Caco-2 (cell line): ENCODE measurements at regions not wholly inside any gene's neighbourhood (a gene's known extent, or its start where the extent isn't known, plus 50 kb on each side); places are given as distances from the start of the nearest gene placed in this dataset.

Experiments
- BruUV-seq: library from RNA; stranded (reverse); fragments of 400-500 nt; replicated peaks from 2 replicates; lab custom pipeline; 2021; lab: Mats Ljungman, UMichigan
- CTCF ChIA-PET: fragments of 300-600 bp; sonication (Branson Sonifier 250); formaldehyde crosslinking; loops from one replicate; lab custom pipeline; 2022; ENCODE audit warnings: antibody characterized with exemption; lab: Charles Lee
- POLR2A ChIA-PET: fragments of 300-600 bp; sonication (Branson Sonifier 250); formaldehyde crosslinking; loops from one replicate; lab custom pipeline; 2022; ENCODE audit warnings: antibody characterized with exemption; lab: Charles Lee
- DNase-seq, 2 experiments: peaks; one replicate each; pipeline versions ENCODE4 v3.0.0 to v3.0.0-alpha.2; 2020 to 2022
- H3K27me3 ChIP-seq: replicated peaks from 2 replicates; pipeline ENCODE4 v1.6.0; 2011; ENCODE audit warnings: low read length; ENCODE audit not compliant: control insufficient read depth, insufficient read depth
- H3K36me3 ChIP-seq: 2 replicates; pipeline ENCODE4 v1.5.1; 2011; ENCODE audit warnings: low read length; ENCODE audit not compliant: control insufficient read depth, insufficient read depth
- H3K4me1 ChIP-seq: fragments of 250-450 bp; sonication (Bioruptor Pico); 2 replicates; pipeline ENCODE4 v1.5.1; 2020; ENCODE audit warnings: mild to moderate bottlenecking
- H3K4me3 ChIP-seq: 2 replicates; pipeline ENCODE4 v1.5.1; 2011; ENCODE audit warnings: low read depth, mild to moderate bottlenecking, control low read depth, low read length
- H3K9me3 ChIP-seq: fragments of 250-450 bp; sonication (Bioruptor Pico); 2 replicates; pipeline ENCODE4 v1.5.1; 2020; ENCODE audit warnings: mild to moderate bottlenecking, moderate library complexity
- H3K27ac Mint-ChIP-seq: one replicate; pipeline ENCODE4 v1.8.0; 2022; ENCODE audit warnings: mixed read lengths; ENCODE audit not compliant: unreplicated experiment
- H3K27me3 Mint-ChIP-seq: one replicate; pipeline ENCODE4 v1.8.0; 2022; ENCODE audit warnings: mixed read lengths; ENCODE audit not compliant: insufficient read depth, unreplicated experiment
- H3K36me3 Mint-ChIP-seq: one replicate; pipeline ENCODE4 v1.8.0; 2022; ENCODE audit warnings: mild to moderate bottlenecking, mixed read lengths; ENCODE audit not compliant: insufficient read depth, unreplicated experiment
- H3K4me1 Mint-ChIP-seq: one replicate; pipeline ENCODE4 v1.8.0; 2022; ENCODE audit warnings: low read depth, mixed read lengths; ENCODE audit not compliant: unreplicated experiment
- H3K4me3 Mint-ChIP-seq: one replicate; pipeline ENCODE4 v1.8.0; 2022; ENCODE audit warnings: mild to moderate bottlenecking, moderate library complexity, mixed read lengths; ENCODE audit not compliant: unreplicated experiment
- H3K9me3 Mint-ChIP-seq: one replicate; pipeline ENCODE4 v1.8.0; 2022; ENCODE audit warnings: mixed read lengths; ENCODE audit not compliant: unreplicated experiment
- intact Hi-C: fragments of 100-400 bp; cut with micrococcal nuclease; formaldehyde crosslinking; loops from one replicate; pipeline ENCODE4 v1.10.0; 2022; ENCODE audit not compliant: unreplicated experiment
- TF ChIP-seq, protein P1 (sequence below), 2 experiments: fragments of 200-600 bp in 1 of 2; IDR thresholded peaks; 1 replicate in 1 of 2; 2 replicates in 1 of 2; pipeline versions ENCODE4 v1.5.1 to v1.8.0; 2011 to 2022; ENCODE audit warnings: antibody characterized with exemption in 1 of 2, control low read depth in 1 of 2, inconsistent platforms in 1 of 2, low read depth in 1 of 2, low read length in 1 of 2, mild to moderate bottlenecking in 1 of 2, moderate library complexity in 1 of 2; ENCODE audit not compliant: insufficient read depth in 1 of 2, severe bottlenecking in 1 of 2, unreplicated experiment in 1 of 2

- no peaks in the 10 kb centered on the region for H3K36me3 Mint-ChIP-seq
- no peaks in the 10 kb centered on the region for H3K9me3 ChIP-seq
- peaks cover 9% of the 10 kb centered on the region for H3K4me1 Mint-ChIP-seq
- ChIA-PET CTCF (no interaction called here), POLR2A (no interaction called here)
- H3K27me3 ChIP-seq: no peaks in the 10 kb centered on the region
- no peaks in the 10 kb centered on the region for H3K36me3 ChIP-seq
- no peak for DNase-seq
- peaks cover 2% of the 10 kb centered on the region for H3K27me3 Mint-ChIP-seq
- peaks cover 7% of the 10 kb centered on the region for H3K9me3 Mint-ChIP-seq
- TF ChIP-seq, protein P1, sequence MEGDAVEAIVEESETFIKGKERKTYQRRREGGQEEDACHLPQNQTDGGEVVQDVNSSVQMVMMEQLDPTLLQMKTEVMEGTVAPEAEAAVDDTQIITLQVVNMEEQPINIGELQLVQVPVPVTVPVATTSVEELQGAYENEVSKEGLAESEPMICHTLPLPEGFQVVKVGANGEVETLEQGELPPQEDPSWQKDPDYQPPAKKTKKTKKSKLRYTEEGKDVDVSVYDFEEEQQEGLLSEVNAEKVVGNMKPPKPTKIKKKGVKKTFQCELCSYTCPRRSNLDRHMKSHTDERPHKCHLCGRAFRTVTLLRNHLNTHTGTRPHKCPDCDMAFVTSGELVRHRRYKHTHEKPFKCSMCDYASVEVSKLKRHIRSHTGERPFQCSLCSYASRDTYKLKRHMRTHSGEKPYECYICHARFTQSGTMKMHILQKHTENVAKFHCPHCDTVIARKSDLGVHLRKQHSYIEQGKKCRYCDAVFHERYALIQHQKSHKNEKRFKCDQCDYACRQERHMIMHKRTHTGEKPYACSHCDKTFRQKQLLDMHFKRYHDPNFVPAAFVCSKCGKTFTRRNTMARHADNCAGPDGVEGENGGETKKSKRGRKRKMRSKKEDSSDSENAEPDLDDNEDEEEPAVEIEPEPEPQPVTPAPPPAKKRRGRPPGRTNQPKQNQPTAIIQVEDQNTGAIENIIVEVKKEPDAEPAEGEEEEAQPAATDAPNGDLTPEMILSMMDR (IDR thresholded peaks at IDR 0.05; ENCODE audit: insufficient read depth in 1 of 2, low read depth in 1 of 2, low read length in 1 of 2, severe bottlenecking in 1 of 2, unreplicated experiment in 1 of 2): no peak
- intact Hi-C loops: no loop called here
- H3K4me3 ChIP-seq: no peak overlapping the region
- no peak overlapping the region for H3K4me3 Mint-ChIP-seq
- BruUV-seq: no TSS peak
- no peaks in the 10 kb centered on the region for H3K4me1 ChIP-seq
- no peak overlapping the region for H3K27ac Mint-ChIP-seq
Measured at GRCh38 chr1:184141361-184141880, 89.9 kb downstream of the TSEN15 start.

DNA sequence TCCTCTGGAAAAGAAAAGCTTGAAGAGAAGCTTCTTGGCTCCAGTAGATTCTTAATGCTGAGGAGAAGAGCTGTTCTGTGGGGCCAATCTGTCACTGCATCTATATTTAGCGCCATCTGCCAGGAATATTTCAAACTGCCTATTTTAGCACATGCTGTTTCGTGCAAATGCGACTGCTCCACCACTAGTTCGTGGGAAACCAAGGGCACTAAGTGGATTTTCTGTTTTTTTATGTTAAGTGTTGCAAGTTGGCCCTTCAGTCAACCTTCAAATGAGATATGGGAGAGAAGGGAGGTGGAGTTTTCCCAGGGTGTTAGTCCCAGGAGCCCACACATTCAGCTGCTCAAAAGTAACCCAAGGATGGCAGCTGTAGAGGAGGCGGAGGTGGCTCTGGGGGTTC is 91.9 kb downstream of the TSEN15 start:
- Mint-ChIP-seq H3K4me1 (peaks cover 9% of the 10 kb centered on the region), H3K36me3 (no peaks in the 10 kb centered on the region), H3K4me3 (no peak overlapping the region), H3K27ac (no peak overlapping the region), H3K9me3 (no peaks in the 10 kb centered on the region), H3K27me3 (peaks cover 2% of the 10 kb centered on the region)
- TF ChIP-seq, protein P1 (IDR thresholded peaks at IDR 0.05; ENCODE audit: insufficient read depth in 1 of 2, low read depth in 1 of 2, low read length in 1 of 2, severe bottlenecking in 1 of 2, unreplicated experiment in 1 of 2): no peak
- Histone ChIP-seq H3K36me3 (no peaks in the 10 kb centered on the region), H3K4me3 (no peak overlapping the region), H3K27me3 (no peaks in the 10 kb centered on the region; the same call in 1 of the 2 replicates), H3K4me1 (no peaks in the 10 kb centered on the region), H3K9me3 (no peaks in the 10 kb centered on the region)
- ChIA-PET POLR2A (no interaction called here), CTCF (no interaction called here)
- no peak for DNase-seq
- BruUV-seq: no TSS peak
- intact Hi-C loops: no loop called here

DNA sequence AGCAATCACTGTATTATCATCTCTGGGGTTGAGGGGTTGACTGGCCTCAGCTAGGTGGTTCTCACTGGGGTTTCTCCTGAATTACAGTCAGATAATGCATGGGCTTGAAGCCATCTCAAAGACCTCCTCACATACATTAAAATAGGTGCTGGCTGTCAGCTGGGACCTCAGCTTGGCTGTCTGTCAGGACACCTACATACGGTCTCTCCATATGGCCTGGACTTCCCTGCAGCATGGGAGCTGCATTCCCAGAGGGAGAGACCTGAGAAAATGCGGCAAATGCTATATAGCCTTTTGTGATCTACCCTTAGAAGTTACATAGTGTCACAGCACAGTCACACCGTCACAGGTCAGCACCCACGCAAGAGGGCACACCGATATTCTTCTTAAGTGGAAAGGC is 93.6 kb downstream of the TSEN15 start:
- intact Hi-C loops: no loop called here
- H3K4me3 Mint-ChIP-seq: no peak overlapping the region
- no peak overlapping the region for H3K4me3 ChIP-seq
- H3K27me3 Mint-ChIP-seq: no peaks in the 10 kb centered on the region
- H3K4me1 Mint-ChIP-seq: peaks cover 9% of the 10 kb centered on the region
- no peak for DNase-seq
- no peaks in the 10 kb centered on the region for H3K36me3 Mint-ChIP-seq
- no peaks in the 10 kb centered on the region; the same call in 1 of the 2 replicates for H3K27me3 ChIP-seq
- H3K9me3 Mint-ChIP-seq: no peaks in the 10 kb centered on the region
- H3K4me1 ChIP-seq: no peaks in the 10 kb centered on the region
- BruUV-seq: no TSS peak
- POLR2A ChIA-PET: no interaction called here
- TF ChIP-seq, protein P1 (IDR thresholded peaks at IDR 0.05; ENCODE audit: insufficient read depth in 1 of 2, low read depth in 1 of 2, low read length in 1 of 2, severe bottlenecking in 1 of 2, unreplicated experiment in 1 of 2): no peak
- CTCF ChIA-PET: no interaction called here
- H3K27ac Mint-ChIP-seq: no peak overlapping the region
- H3K36me3 ChIP-seq: no peaks in the 10 kb centered on the region
- no peaks in the 10 kb centered on the region for H3K9me3 ChIP-seq
